Ishikawa (cell line): ENCODE measurements at regions not wholly inside any gene's neighbourhood (a gene's known extent, or its start where the extent isn't known, plus 50 kb on each side); places are given as distances from the start of the nearest gene placed in this dataset.

Experiments
- CEBPB ChIP-seq: IDR thresholded peaks from 2 replicates; pipeline ENCODE4 v1.6.1; 2012
- CREB1 ChIP-seq: IDR thresholded peaks from 2 replicates; pipeline ENCODE4 v1.6.1; 2012; ENCODE audit warnings: low read depth
- EGR1 ChIP-seq: IDR thresholded peaks from 2 replicates; pipeline ENCODE4 v1.6.1; 2012
- EP300 ChIP-seq: IDR thresholded peaks from 2 replicates; pipeline ENCODE4 v1.6.1; 2012; ENCODE audit warnings: borderline replicate concordance
- FOXM1 ChIP-seq: IDR thresholded peaks from 2 replicates; pipeline ENCODE4 v1.6.1; 2012; ENCODE audit warnings: low read depth, borderline replicate concordance
- NFIC ChIP-seq: IDR thresholded peaks from 2 replicates; pipeline ENCODE4 v1.6.1; 2012
- RAD21 ChIP-seq: IDR thresholded peaks from 2 replicates; pipeline ENCODE4 v1.6.1; 2012; ENCODE audit warnings: low read depth
- TAF1 ChIP-seq: IDR thresholded peaks from 2 replicates; pipeline ENCODE4 v1.6.1; 2012; ENCODE audit warnings: low read depth, mild to moderate bottlenecking
- TCF12 ChIP-seq: IDR thresholded peaks from 2 replicates; pipeline ENCODE4 v1.6.1; 2012; ENCODE audit warnings: low read depth
- TEAD4 ChIP-seq: IDR thresholded peaks from 2 replicates; pipeline ENCODE4 v1.6.1; 2012
- YY1 ChIP-seq: IDR thresholded peaks from 2 replicates; pipeline ENCODE4 v1.6.1; 2012; ENCODE audit warnings: low read depth
- ZBTB7A ChIP-seq: IDR thresholded peaks from 2 replicates; pipeline ENCODE4 v1.6.1; 2012; ENCODE audit warnings: low read depth
- TF ChIP-seq, protein P1 (sequence below): IDR thresholded peaks from 2 replicates; pipeline ENCODE4 v1.6.1; 2012
- TF ChIP-seq, protein P2 (sequence below): IDR thresholded peaks from 2 replicates; pipeline ENCODE4 v1.6.1; 2012
- TF ChIP-seq, protein P3 (sequence below): IDR thresholded peaks from 2 replicates; pipeline ENCODE4 v1.6.1; 2012; ENCODE audit warnings: low read depth, mild to moderate bottlenecking

DNA sequence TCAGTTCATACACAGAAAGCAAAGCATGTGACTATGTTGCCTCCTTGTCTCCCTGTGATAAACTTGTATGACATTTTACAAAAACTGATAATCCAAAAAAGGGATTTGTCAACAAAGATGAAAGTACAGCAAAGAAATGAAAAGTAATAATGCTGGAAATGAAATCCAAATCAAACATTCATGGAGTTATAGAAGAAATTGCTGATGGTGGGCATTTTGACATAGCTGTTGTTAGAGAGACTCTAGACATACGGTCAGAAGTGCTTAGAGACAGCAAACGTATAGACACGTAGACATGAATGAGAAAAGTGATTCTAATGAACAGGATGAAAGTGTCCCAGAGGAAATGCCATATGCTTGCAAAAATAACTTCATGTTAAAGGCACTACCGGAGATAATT, 186.9 kb upstream of the RGMB start:
- TF ChIP-seq CEBPB: no peak
- TF ChIP-seq FOXM1: no peak
- TF ChIP-seq, protein P1, sequence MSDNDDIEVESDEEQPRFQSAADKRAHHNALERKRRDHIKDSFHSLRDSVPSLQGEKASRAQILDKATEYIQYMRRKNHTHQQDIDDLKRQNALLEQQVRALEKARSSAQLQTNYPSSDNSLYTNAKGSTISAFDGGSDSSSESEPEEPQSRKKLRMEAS: no peak
- TF ChIP-seq, protein P2, sequence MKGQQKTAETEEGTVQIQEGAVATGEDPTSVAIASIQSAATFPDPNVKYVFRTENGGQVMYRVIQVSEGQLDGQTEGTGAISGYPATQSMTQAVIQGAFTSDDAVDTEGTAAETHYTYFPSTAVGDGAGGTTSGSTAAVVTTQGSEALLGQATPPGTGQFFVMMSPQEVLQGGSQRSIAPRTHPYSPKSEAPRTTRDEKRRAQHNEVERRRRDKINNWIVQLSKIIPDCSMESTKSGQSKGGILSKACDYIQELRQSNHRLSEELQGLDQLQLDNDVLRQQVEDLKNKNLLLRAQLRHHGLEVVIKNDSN: no peak
- TF ChIP-seq TCF12: no peak
- TF ChIP-seq, protein P3, sequence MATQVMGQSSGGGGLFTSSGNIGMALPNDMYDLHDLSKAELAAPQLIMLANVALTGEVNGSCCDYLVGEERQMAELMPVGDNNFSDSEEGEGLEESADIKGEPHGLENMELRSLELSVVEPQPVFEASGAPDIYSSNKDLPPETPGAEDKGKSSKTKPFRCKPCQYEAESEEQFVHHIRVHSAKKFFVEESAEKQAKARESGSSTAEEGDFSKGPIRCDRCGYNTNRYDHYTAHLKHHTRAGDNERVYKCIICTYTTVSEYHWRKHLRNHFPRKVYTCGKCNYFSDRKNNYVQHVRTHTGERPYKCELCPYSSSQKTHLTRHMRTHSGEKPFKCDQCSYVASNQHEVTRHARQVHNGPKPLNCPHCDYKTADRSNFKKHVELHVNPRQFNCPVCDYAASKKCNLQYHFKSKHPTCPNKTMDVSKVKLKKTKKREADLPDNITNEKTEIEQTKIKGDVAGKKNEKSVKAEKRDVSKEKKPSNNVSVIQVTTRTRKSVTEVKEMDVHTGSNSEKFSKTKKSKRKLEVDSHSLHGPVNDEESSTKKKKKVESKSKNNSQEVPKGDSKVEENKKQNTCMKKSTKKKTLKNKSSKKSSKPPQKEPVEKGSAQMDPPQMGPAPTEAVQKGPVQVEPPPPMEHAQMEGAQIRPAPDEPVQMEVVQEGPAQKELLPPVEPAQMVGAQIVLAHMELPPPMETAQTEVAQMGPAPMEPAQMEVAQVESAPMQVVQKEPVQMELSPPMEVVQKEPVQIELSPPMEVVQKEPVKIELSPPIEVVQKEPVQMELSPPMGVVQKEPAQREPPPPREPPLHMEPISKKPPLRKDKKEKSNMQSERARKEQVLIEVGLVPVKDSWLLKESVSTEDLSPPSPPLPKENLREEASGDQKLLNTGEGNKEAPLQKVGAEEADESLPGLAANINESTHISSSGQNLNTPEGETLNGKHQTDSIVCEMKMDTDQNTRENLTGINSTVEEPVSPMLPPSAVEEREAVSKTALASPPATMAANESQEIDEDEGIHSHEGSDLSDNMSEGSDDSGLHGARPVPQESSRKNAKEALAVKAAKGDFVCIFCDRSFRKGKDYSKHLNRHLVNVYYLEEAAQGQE: no peak
- TF ChIP-seq NFIC: no peak
- TF ChIP-seq RAD21: no peak
- no peak for TF ChIP-seq EGR1
- no peak for TF ChIP-seq ZBTB7A
- no peak for TF ChIP-seq TAF1
- no peak for TF ChIP-seq TEAD4

DNA sequence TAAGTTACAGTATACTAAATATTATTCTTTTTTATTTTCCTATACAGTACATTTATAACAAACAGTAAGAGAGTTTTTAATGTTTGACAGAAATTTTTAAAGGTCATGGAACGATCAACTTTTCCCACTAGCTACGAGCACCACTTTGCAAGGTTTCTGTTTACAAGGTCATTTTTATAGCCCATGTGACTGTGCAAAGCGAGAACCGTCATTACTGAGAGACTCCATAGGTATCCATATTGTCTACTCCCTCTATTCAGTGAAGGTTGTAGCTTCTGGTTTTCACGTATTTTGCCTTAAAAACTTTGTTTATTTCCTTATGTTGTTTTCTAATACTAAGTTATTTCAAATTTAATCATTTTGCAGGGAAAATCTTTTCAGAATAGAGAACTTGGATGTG, 186.3 kb upstream of the RGMB start:
- TF ChIP-seq TEAD4: no peak
- TF ChIP-seq, protein P2: no peak

DNA sequence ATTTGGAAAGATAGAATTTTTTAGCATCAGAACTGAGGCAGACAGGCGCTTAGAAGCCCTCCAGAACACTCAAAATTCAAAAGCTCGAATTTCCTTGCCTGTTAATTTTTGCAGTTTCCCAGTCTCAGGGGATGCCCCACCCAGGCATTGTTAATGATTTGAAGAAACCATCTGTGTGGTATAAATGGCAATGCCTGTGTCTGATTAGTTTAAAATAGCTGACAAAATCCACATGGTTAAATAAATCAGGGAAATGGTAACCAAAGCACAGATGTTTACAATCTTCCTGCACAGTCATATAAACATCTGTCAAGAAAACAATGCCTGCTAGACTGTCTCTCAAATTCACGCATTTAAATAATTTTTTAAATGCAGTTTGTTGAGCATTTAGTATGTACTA, 185.2 kb upstream of the RGMB start:
- TF ChIP-seq ZBTB7A (no peak), CREB1 (no peak), FOXM1 (no peak), EGR1 (no peak), TEAD4 (no peak), TAF1 (no peak), CEBPB (no peak), RAD21 (no peak), YY1 (no peak), TCF12 (no peak), EP300 (no peak), NFIC (no peak)
- TF ChIP-seq, protein P2: no peak
- TF ChIP-seq, protein P3: no peak
- TF ChIP-seq, protein P1: no peak

DNA sequence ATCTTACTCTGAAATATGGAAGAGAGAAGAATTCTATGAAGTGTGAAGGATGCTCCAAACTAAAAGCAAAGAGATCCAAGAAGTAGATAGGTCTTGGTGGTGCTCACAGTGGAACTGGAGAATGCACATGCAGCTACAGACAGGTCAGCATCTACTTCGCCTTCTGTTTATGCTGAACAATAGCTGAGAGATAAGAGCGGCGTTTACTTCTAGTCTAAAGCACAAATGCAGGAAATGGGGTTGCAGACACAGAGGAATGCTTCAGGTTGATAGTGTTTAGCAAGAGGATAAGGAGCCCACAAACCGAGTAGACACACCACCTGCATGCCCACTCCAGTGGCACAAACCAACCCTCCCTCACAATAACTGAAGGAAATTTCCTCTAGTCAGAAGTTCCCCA, 180.0 kb upstream of the RGMB start:
- TF ChIP-seq, protein P2: no peak
- no peak for TF ChIP-seq ZBTB7A
- no peak for TF ChIP-seq EP300
- TF ChIP-seq, protein P1: no peak
- TF ChIP-seq CEBPB: no peak
- TF ChIP-seq CREB1: no peak
- TF ChIP-seq, protein P3: no peak
- TF ChIP-seq EGR1: no peak

DNA sequence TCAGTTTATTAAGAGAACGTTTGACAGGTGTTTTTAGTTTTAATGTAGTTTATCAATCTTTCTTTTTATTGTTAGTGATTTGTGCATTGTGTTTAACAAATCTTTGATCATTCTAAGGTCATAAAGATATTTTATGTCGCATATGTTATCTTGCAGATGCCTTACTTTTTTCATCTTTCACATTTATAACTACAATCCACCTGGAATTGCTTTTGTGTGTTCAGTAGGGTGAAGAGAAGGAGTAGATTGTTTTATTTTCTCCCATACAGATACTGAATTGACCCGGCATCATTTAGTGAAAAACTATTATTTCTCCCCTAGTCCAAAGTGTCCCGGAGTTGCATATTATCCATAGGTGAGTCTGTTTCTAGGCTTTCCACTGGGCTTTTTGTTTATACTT, 179.4 kb upstream of the RGMB start:
- TF ChIP-seq TAF1: no peak
- TF ChIP-seq ZBTB7A: no peak
